ENCODE measurements at regions not wholly inside any gene's neighbourhood (a gene's known extent, or its start where the extent isn't known, plus 50 kb on each side); places are given as distances from the start of the nearest gene placed in this dataset.
"Not testable (repeated sequence)": the region's sequence is repeated elsewhere in the genome, so short reads cannot be mapped to it uniquely, and the experiment has no call there.

DNA sequence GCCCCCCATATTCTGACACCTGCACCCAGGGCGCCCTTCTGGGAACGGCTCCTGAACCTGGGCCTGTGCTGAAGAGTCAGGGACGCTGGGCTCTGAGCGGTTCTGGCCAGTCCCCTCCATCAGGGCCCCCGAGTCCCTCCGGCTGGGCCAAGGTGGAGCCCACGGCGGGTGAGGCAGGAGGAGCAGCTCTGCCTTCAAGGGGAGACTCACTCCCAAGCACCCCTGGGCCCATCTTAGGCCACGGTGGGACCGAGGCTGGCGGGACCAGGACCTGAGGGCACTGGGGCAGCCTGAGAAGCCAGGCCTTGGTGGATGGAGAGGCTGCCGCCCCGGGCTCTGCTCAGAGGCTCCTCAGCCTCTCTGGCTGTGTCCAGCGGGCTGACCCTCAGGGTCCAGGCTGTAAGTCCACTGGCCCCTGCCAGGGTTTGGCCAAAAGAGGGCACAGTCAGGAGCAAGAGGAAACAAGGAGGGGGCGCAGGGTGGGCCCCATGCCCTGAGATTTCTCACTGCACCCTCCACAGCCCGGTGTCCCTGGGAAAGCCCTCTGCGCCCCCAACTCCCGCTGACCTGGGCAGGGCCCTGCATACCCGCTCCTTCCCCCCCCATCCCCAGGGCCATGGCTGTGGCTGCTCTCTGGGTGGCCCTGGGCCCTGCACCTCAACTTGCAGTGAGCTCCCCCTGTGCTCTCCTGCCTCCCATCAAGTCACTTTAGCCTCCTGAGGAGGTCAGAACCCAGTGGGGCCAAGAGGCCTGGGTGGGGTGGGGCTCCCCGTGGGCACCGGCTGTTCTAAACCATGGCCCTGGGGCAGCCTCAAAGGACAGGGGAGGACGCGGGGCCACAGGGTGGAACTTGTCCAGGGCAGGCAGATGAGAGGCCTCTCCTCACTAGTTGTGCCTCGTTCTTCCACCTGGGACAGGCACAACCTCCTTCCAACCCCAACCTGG, 266.4 kb upstream of the SFSWAP start:
- no peak for DNase-seq (ENCODE audit: low spot score)
- intact Hi-C loops (cut with DNase I), result loop anchor here in 1 of 2 donors (5.0 to 10.0 kb wide), 2 partner anchors 697 to 1220 kb away; no protein-coding TSS in a partner anchor

DNA sequence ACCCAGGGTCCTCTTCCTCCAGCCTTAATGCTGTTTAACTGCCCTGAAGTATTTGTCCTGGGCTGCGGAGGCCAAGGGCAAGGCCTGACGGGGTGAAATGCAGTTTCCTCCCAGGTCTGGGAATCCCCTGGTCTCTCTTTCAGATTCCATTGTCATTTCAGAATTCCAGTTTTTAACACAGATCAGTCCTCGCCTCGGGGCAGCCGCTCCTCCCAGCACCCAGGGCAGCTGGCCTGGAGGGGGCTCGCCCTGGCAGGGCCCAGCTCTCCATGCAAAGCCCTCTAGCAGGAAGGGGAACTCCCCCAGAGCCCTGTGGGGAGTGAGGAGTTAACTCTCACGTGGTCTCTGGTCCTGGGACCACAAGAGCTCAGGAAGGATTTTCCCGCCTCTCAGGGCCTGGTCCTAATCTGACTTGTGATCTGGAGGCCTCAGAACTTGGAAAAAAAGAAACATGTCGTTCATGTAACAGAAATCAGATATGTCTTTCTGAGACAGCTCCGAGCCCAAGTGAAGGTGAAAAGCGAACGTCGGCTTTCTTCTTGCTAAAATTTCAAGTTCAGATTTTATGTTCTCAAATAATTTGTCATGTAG, 265.6 kb upstream of the SFSWAP start:
- DNase-seq (ENCODE audit: low spot score), result no peak
- intact Hi-C loops (cut with DNase I), result loop anchor here in 1 of 2 donors (10.0 kb wide), 1 partner anchor 1220 kb away; no protein-coding TSS in a partner anchor

GRCh38 chr12:131445795-131446194, 265.1 kb upstream of the SFSWAP start:
- DNase-seq (ENCODE audit: low spot score), result no peak
- intact Hi-C loops (cut with DNase I), result loop anchor here in 1 of 2 donors (10.0 kb wide), 1 partner anchor 1219 kb away; no protein-coding TSS in a partner anchor

- DNase-seq (ENCODE audit: low spot score), result not testable (repeated sequence)
- intact Hi-C loops (cut with DNase I), result loop anchor here in 1 of 2 donors (10.0 kb wide), 1 partner anchor 1217 kb away; no protein-coding TSS in a partner anchor
These were observed 263.3 kb upstream of the SFSWAP start for GRCh38 chr12:131447636-131448035.

DNA sequence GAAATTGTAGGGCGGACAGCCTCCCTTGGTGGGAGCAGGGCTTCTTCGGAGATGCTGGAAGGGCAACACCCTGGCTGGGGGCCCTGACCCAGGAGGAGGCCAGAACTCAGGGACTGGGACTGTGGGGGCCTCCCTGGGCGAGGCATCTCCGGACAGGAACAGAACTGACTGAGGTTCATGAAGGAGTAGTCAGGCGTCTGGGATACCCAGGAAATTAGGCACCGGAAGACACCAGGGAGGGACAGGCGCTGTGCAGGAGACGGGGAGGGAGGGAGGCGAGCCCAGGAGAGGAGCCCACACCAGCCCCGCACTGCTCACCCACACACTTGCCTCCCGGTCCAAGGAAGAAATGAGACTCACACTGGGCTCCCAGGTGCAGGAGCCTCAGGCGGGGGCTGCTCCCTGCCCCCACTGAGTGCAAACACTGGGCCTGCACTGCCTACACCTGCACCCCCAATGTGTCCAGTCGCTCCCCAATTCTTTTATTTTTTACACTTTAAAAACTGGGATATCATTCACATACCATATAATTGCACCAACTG, 262.6 kb upstream of the SFSWAP start:
- intact Hi-C loops (cut with DNase I), result loop anchor here in 1 of 2 donors (10.0 kb wide), 1 partner anchor 1216 kb away; no protein-coding TSS in a partner anchor
- no peak for DNase-seq (ENCODE audit: low spot score)

DNA sequence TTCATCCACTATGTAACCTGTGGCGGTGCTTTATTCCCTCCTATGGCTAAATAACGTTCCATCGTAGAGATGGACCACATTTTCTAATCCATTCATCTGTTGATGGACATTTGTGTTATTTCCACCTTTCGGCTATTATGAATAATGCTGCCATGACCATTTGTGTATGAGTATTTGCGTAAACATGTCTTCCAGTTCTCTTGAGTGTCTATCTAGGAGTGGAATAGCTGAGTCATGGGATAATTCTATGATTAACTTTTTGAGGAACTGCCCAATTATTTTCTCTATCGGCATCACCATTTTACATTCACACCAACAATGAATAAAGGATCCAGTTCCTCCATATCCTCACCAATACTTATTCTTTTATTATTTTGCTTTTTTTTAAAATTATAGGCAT, 261.9 kb upstream of the SFSWAP start:
- intact Hi-C loops (cut with DNase I), result loop anchor here in 1 of 2 donors (10.0 kb wide), 1 partner anchor 1216 kb away; no protein-coding TSS in a partner anchor
- DNase-seq (ENCODE audit: low spot score), result no peak

- intact Hi-C loops (cut with DNase I), result loop anchor here in 1 of 2 donors (10.0 kb wide), 1 partner anchor 348 kb away; no protein-coding TSS in a partner anchor
- no peak for DNase-seq (ENCODE audit: low spot score)
These were observed 258.4 kb upstream of the SFSWAP start for GRCh38 chr12:131452444-131452860.

DNA sequence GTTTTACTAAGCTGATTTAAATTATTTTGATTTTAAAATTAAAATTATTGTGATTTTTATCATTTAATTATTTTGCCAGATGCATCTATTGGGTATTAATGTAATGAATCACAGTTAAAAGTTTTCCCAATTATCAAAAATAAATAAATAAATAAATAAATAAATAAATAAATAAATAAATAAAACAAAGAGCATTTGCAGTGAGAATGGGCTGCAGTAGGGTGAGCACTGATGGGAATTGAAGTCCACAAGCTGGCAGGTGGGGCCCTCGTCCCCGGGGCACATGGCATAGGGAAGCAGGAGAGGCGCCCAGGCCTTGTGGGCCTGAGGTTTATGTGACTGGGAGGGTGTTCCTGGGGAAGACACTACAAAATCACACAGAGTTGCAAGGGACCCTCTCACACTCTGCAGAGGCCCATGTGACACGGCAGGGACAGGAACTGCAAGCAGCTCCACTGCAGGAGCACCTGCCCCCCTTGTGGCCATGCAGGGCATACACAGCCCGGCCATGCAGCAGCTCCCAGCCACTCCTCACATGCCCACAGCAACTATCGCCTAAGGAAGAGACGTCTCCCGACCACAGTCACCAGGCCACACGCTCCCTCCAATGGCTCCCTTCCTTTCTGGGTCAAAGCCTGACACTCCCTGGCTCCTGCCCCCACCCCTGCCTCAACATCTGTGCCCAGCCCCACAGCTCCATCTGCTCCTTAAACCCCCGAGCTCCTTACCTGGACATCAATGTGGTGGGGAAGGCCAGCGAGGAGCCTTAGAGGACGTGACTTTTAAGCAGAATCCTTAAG, 256.3 kb upstream of the SFSWAP start:
- intact Hi-C loops (cut with DNase I), result loop anchor here in 1 of 2 donors (10.0 kb wide), 1 partner anchor 350 kb away; no protein-coding TSS in a partner anchor
- DNase-seq (ENCODE audit: low spot score), result no peak

- intact Hi-C loops (cut with DNase I), result loop anchor here in 1 of 2 donors (10.0 kb wide), 1 partner anchor 350 kb away; no protein-coding TSS in a partner anchor
- no peak for DNase-seq (ENCODE audit: low spot score)
These were observed 255.7 kb upstream of the SFSWAP start for GRCh38 chr12:131455218-131455506.

DNA sequence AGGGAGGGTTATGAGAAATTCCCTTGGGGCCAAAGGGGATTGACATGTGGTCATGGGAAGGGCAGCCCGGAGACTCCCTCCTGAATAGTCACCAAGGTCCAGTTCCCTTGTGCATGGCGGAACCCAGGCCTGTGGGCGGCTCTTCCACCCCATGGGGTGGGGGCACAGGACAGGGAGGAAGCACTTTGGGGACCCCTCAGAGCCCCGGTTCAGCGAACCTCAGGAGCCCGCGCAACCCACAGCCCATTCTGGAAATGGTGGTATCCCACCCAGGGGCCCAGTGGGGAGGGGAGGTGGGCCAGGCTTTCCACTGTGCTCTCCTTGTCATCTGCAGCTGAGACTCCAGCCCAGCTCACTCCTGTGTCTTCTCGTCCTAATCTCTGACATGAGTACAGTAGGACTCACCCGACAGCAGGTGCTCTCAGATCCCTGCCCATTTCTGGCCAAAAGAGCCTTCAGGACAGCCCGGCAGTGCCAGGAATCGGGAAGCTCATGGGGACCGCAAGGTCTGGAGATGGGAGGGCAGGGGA, 255.2 kb upstream of the SFSWAP start:
- intact Hi-C loops (cut with DNase I), result loop anchor here in 1 of 2 donors (10.0 kb wide), 1 partner anchor 351 kb away; no protein-coding TSS in a partner anchor
- DNase-seq (ENCODE audit: low spot score), result no peak

- intact Hi-C loops (cut with DNase I), result loop anchor here in 1 of 2 donors (10.0 kb wide), 1 partner anchor 352 kb away; no protein-coding TSS in a partner anchor
- no peak for DNase-seq (ENCODE audit: low spot score)
These were observed 254.4 kb upstream of the SFSWAP start for GRCh38 chr12:131456301-131457027.

- intact Hi-C loops (cut with DNase I), result loop anchor here in 1 of 2 donors (10.0 kb wide), 1 partner anchor 352 kb away; no protein-coding TSS in a partner anchor
- DNase-seq (ENCODE audit: low spot score), result no peak
These were observed 253.9 kb upstream of the SFSWAP start for GRCh38 chr12:131457028-131457310.

DNA sequence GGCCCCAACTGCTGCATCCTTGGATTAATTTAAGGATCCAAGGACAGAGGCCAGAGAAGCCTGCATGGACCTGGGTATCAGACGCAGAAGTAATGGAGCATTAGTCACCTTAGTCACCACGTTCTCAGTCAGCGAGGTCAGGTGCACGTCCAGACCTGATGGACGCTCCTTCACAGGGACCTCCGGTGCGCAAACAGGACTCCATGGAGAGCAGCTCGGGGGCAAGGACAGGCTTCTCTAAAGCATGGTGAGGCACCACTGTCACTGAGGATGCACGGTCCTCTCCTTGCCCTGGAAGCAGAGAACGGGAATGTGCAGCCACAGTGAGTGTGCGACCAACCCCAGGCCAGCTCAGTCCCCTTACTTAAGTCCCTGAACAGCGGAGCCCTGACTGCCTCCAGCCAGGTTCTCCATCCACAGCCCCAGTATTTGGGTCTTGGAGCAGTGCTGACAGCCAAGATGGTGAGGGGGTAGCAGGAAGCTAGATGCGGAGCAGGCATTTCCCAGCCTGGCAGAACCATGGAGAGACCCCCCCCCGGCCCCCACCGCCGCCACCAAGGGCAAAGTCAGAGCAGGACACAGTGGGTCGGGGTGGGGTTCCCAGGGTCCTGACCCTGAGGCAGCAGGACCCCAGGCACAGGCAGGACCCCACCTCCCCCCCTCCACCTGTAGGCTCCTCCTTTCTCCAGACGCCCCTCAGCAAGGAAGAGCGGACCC, 253.4 kb upstream of the SFSWAP start:
- intact Hi-C loops (cut with DNase I), result loop anchor here in 1 of 2 donors (10.0 kb wide), 1 partner anchor 353 kb away; no protein-coding TSS in a partner anchor
- DNase-seq (ENCODE audit: low spot score), result peak; percentile 68

DNA sequence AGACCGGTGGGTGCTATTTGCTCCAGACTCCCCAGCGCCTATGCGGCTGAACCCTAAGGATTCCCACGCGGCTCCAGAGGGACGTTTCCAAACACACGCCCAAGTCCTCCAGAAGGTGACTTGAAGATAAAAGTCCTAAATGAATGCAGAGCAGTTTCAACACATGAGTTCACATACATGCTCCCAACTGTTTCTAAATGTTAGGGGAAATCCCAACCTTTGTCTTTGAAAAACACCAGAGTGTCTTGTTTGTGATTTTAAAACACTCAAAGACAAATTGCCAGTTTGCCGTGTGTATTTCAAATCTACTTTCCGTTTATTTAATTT, 252.9 kb upstream of the SFSWAP start:
- intact Hi-C loops (cut with DNase I), result loop anchor here in 1 of 2 donors (10.0 kb wide), 1 partner anchor 353 kb away; no protein-coding TSS in a partner anchor
- no peak for DNase-seq (ENCODE audit: low spot score)

DNA sequence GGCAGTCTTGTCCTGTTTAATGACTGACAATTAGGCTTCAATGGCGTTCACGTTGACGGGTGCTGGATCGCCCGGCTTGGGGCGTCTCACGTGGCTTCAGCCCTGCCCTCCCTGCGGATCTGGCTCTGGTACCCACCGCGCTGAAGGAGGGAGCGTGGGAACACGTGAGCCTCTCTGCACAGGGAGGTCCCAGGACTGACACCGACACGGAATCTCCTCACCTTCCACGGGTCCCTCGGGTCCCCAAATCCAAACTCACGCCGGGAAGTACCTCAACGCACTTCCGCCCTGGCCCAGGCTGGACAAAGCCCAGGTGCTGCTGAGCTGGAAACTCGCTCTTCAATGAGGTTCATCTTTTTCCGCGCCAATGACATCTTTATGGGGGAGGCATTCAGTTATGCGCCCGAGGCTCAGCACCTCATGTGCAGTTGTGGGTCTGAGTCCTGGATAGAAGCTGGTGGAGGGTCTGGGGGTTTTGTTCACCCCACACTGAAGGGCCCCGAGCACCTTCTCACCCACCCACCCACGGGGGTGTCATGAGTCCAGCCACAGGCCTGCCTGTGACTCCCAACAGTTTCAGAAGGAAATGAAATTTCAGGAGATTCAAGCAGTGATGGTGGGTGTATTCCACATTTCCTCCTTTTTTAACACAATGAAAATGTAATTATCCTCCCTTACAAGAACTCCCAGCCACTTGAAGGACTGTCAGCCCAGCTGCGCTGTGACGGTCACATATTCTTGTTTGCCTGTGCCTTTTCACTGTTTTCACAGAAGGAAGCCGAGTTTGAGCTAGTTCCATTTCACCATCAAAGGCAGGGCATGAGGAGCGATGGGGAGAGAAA, 251.7 kb upstream of the SFSWAP start:
- DNase-seq (ENCODE audit: low spot score), result peak; percentile 54
- intact Hi-C loops (cut with DNase I), result loop anchor here in 1 of 2 donors (10.0 kb wide), 1 partner anchor 354 kb away; no protein-coding TSS in a partner anchor

- DNase-seq (ENCODE audit: low spot score), result peak; percentile 76
- intact Hi-C loops (cut with DNase I), result loop anchor here in 1 of 2 donors (10.0 kb wide), 1 partner anchor 355 kb away; no protein-coding TSS in a partner anchor
These were observed 251.0 kb upstream of the SFSWAP start for GRCh38 chr12:131459773-131460365.

All from posterior vena cava (tissue), 2 donors.